Caco-2 (cell line): ENCODE measurements at regions not wholly inside any gene's neighbourhood (a gene's known extent, or its start where the extent isn't known, plus 50 kb on each side); places are given as distances from the start of the nearest gene placed in this dataset.

Experiments
- BruUV-seq: library from RNA; stranded (reverse); fragments of 400-500 nt; replicated peaks from 2 replicates; lab custom pipeline; 2021; lab: Mats Ljungman, UMichigan
- CTCF ChIA-PET: fragments of 300-600 bp; sonication (Branson Sonifier 250); formaldehyde crosslinking; loops from one replicate; lab custom pipeline; 2022; ENCODE audit warnings: antibody characterized with exemption; lab: Charles Lee
- POLR2A ChIA-PET: fragments of 300-600 bp; sonication (Branson Sonifier 250); formaldehyde crosslinking; loops from one replicate; lab custom pipeline; 2022; ENCODE audit warnings: antibody characterized with exemption; lab: Charles Lee
- DNase-seq, 2 experiments: peaks; one replicate each; pipeline versions ENCODE4 v3.0.0 to v3.0.0-alpha.2; 2020 to 2022
- H3K27me3 ChIP-seq: replicated peaks from 2 replicates; pipeline ENCODE4 v1.6.0; 2011; ENCODE audit warnings: low read length; ENCODE audit not compliant: control insufficient read depth, insufficient read depth
- H3K36me3 ChIP-seq: 2 replicates; pipeline ENCODE4 v1.5.1; 2011; ENCODE audit warnings: low read length; ENCODE audit not compliant: control insufficient read depth, insufficient read depth
- H3K4me1 ChIP-seq: fragments of 250-450 bp; sonication (Bioruptor Pico); 2 replicates; pipeline ENCODE4 v1.5.1; 2020; ENCODE audit warnings: mild to moderate bottlenecking
- H3K4me3 ChIP-seq: 2 replicates; pipeline ENCODE4 v1.5.1; 2011; ENCODE audit warnings: low read depth, mild to moderate bottlenecking, control low read depth, low read length
- H3K9me3 ChIP-seq: fragments of 250-450 bp; sonication (Bioruptor Pico); 2 replicates; pipeline ENCODE4 v1.5.1; 2020; ENCODE audit warnings: mild to moderate bottlenecking, moderate library complexity
- H3K27ac Mint-ChIP-seq: one replicate; pipeline ENCODE4 v1.8.0; 2022; ENCODE audit warnings: mixed read lengths; ENCODE audit not compliant: unreplicated experiment
- H3K27me3 Mint-ChIP-seq: one replicate; pipeline ENCODE4 v1.8.0; 2022; ENCODE audit warnings: mixed read lengths; ENCODE audit not compliant: insufficient read depth, unreplicated experiment
- H3K36me3 Mint-ChIP-seq: one replicate; pipeline ENCODE4 v1.8.0; 2022; ENCODE audit warnings: mild to moderate bottlenecking, mixed read lengths; ENCODE audit not compliant: insufficient read depth, unreplicated experiment
- H3K4me1 Mint-ChIP-seq: one replicate; pipeline ENCODE4 v1.8.0; 2022; ENCODE audit warnings: low read depth, mixed read lengths; ENCODE audit not compliant: unreplicated experiment
- H3K4me3 Mint-ChIP-seq: one replicate; pipeline ENCODE4 v1.8.0; 2022; ENCODE audit warnings: mild to moderate bottlenecking, moderate library complexity, mixed read lengths; ENCODE audit not compliant: unreplicated experiment
- H3K9me3 Mint-ChIP-seq: one replicate; pipeline ENCODE4 v1.8.0; 2022; ENCODE audit warnings: mixed read lengths; ENCODE audit not compliant: unreplicated experiment
- CTCF ChIP-seq, 2 experiments: fragments of 200-600 bp in 1 of 2; IDR thresholded peaks; 1 replicate in 1 of 2; 2 replicates in 1 of 2; pipeline versions ENCODE4 v1.5.1 to v1.8.0; 2011 to 2022; ENCODE audit warnings: antibody characterized with exemption in 1 of 2, control low read depth in 1 of 2, inconsistent platforms in 1 of 2, low read depth in 1 of 2, low read length in 1 of 2, mild to moderate bottlenecking in 1 of 2, moderate library complexity in 1 of 2; ENCODE audit not compliant: insufficient read depth in 1 of 2, severe bottlenecking in 1 of 2, unreplicated experiment in 1 of 2
- intact Hi-C: fragments of 100-400 bp; cut with micrococcal nuclease; formaldehyde crosslinking; loops from one replicate; pipeline ENCODE4 v1.10.0; 2022; ENCODE audit not compliant: unreplicated experiment

- Histone ChIP-seq H3K9me3 (no peaks in the 10 kb centered on the region), H3K4me1 (0 out of 2 replicates have a peak, but pooled peaks cover 4% of the 10 kb centered on the region), H3K27me3 (no peaks in the 10 kb centered on the region), H3K36me3 (no peaks in the 10 kb centered on the region), H3K4me3 (no peak overlapping the region)
- H3K4me3 Mint-ChIP-seq, result no peak overlapping the region
- H3K27me3 Mint-ChIP-seq, result no peaks in the 10 kb centered on the region
- H3K36me3 Mint-ChIP-seq, result no peaks in the 10 kb centered on the region
- POLR2A ChIA-PET, result no interaction called here
- CTCF ChIA-PET, result interaction anchor here (0.7 to 0.9 kb wide), 2 partner anchors 21 to 117 kb away, joined by 4 to 6 read pairs; no protein-coding TSS in a partner anchor
- no TSS peak for BruUV-seq
- no peaks in the 10 kb centered on the region for H3K4me1 Mint-ChIP-seq
- no peak for TF ChIP-seq CTCF (IDR thresholded peaks at IDR 0.05; ENCODE audit: insufficient read depth in 1 of 2, low read depth in 1 of 2, low read length in 1 of 2, severe bottlenecking in 1 of 2, unreplicated experiment in 1 of 2)
- no peak for DNase-seq
- H3K9me3 Mint-ChIP-seq, result peaks cover 11% of the 10 kb centered on the region
- H3K27ac Mint-ChIP-seq, result no peak overlapping the region
- intact Hi-C loops, result no loop called here
Measured at GRCh38 chr16:85231959-85232358, 119.7 kb upstream of the CIBAR2 start.

GRCh38 chr16:85232369-85233142 lies 120.3 kb upstream of the CIBAR2 start:
- no TSS peak for BruUV-seq
- H3K27me3 ChIP-seq, result no peaks in the 10 kb centered on the region
- ChIA-PET CTCF (interaction anchor here (0.7 to 0.9 kb wide), 2 partner anchors 20 to 117 kb away, joined by 4 to 6 read pairs; no protein-coding TSS in a partner anchor), POLR2A (no interaction called here)
- H3K36me3 Mint-ChIP-seq, result no peaks in the 10 kb centered on the region
- peaks cover 11% of the 10 kb centered on the region for H3K9me3 Mint-ChIP-seq
- H3K36me3 ChIP-seq, result no peaks in the 10 kb centered on the region
- no peak overlapping the region for H3K27ac Mint-ChIP-seq
- no peak for DNase-seq
- no peaks in the 10 kb centered on the region for H3K4me1 Mint-ChIP-seq
- H3K27me3 Mint-ChIP-seq, result no peaks in the 10 kb centered on the region
- intact Hi-C loops, result no loop called here
- H3K4me3 Mint-ChIP-seq, result no peak overlapping the region
- H3K9me3 ChIP-seq, result no peaks in the 10 kb centered on the region
- H3K4me1 ChIP-seq, result 0 out of 2 replicates have a peak, but pooled peaks cover 4% of the 10 kb centered on the region
- no peak overlapping the region for H3K4me3 ChIP-seq
- TF ChIP-seq CTCF (IDR thresholded peaks at IDR 0.05; ENCODE audit: insufficient read depth in 1 of 2, low read depth in 1 of 2, low read length in 1 of 2, severe bottlenecking in 1 of 2, unreplicated experiment in 1 of 2), result no peak

- intact Hi-C loops, result no loop called here
- H3K4me1 ChIP-seq, result 0 out of 2 replicates have a peak, but pooled peaks cover 4% of the 10 kb centered on the region
- H3K9me3 ChIP-seq, result no peaks in the 10 kb centered on the region
- Mint-ChIP-seq H3K9me3 (peaks cover 11% of the 10 kb centered on the region), H3K36me3 (no peaks in the 10 kb centered on the region), H3K4me1 (no peaks in the 10 kb centered on the region), H3K27ac (no peak overlapping the region), H3K4me3 (no peak overlapping the region), H3K27me3 (no peaks in the 10 kb centered on the region)
- no peak for TF ChIP-seq CTCF (IDR thresholded peaks at IDR 0.05; ENCODE audit: insufficient read depth in 1 of 2, low read depth in 1 of 2, low read length in 1 of 2, severe bottlenecking in 1 of 2, unreplicated experiment in 1 of 2)
- POLR2A ChIA-PET, result no interaction called here
- H3K27me3 ChIP-seq, result no peaks in the 10 kb centered on the region
- CTCF ChIA-PET, result no interaction called here
- no peaks in the 10 kb centered on the region for H3K36me3 ChIP-seq
- no TSS peak for BruUV-seq
- DNase-seq, result no peak
- H3K4me3 ChIP-seq, result no peak overlapping the region
Measured at GRCh38 chr16:85233516-85233915, 121.2 kb upstream of the CIBAR2 start.
